Inflammatory macrophage treated with lipopolysaccharide for 1 hour (primary cell): ENCODE measurements at regions not wholly inside any gene's neighbourhood (a gene's known extent, or its start where the extent isn't known, plus 50 kb on each side); places are given as distances from the start of the nearest gene placed in this dataset.

Source experiments
- DNase-seq, 2 donors: peaks; one replicate each; pipeline ENCODE4 v3.0.0-alpha.2; 2020 to 2022

DNA sequence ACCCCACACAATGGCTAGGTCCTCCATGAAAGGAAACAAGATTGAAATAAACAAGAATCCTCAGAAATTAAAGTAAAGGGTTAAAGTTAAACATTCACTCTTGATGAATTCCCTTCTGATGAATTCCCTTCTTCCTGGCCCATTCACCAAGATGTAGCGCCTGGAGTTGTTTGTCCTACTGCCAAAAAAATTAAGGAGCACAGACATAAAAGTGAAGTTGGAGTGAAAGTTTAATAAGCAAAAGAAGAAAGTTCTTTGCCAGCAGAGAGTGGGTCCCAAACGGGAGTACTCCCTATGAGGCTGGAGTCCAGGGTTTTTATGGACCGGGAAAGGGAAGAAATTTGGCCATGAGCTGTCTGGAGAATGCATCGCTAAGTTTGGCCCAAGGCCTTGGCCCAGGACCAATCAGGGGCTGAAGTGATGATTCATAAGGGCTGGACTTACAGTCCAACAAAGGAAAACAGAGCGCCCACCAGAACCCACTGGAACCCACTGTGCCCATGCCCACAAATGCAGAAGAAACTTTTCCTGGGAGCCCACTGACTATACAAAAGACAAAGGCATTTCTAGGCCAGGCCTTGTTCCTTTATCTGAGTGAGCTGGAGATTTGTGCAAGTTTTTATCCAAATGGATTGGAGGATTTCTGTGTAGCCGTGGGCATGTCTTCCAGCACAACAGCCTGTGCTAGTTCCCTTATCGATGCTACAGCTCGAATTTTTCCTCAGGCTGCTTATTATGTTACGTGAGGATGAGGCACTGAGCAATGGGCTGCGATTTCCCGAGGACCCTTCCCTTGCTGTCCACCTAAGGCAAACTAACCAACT is 1561.6 kb downstream of the OTOL1 start:
- DNase-seq = no peak

- no peak for DNase-seq
Measured at GRCh38 chr3:163071713-163072112, 1575.1 kb downstream of the OTOL1 start.
